Transverse colon (tissue), 4 donors: ENCODE measurements at regions not wholly inside any gene's neighbourhood (a gene's known extent, or its start where the extent isn't known, plus 50 kb on each side); places are given as distances from the start of the nearest gene placed in this dataset.

Experiments
- DNase-seq: peaks from one replicate; pipeline ENCODE4 v3.0.0-alpha.2; 2019
- H3K27ac ChIP-seq, 4 donors: fragments of 200-600 bp; sonication (generic); 2 replicates each; pipeline ENCODE4 v1.5.1; 2016 to 2018; ENCODE audit warnings: inconsistent platforms in 4 of 4
- H3K27me3 ChIP-seq: fragments of 200-600 bp; sonication (generic); 2 replicates; pipeline ENCODE4 v1.5.1; 2017; ENCODE audit warnings: inconsistent platforms
- H3K36me3 ChIP-seq, 4 donors: fragments of 200-600 bp; sonication (generic); 2 replicates each; pipeline ENCODE4 v1.5.1; 2017 to 2019; ENCODE audit warnings: inconsistent platforms in 4 of 4
- H3K4me1 ChIP-seq, 4 donors: fragments of 200-600 bp; sonication (generic); 2 replicates each; pipeline ENCODE4 v1.5.1; 2017 to 2020; ENCODE audit warnings: inconsistent platforms in 4 of 4
- H3K4me3 ChIP-seq, 4 donors: fragments of 200-600 bp; sonication (generic); 1 replicate in 1 of 4; 2 replicates in 3 of 4; pipeline versions ENCODE4 v1.5.1 to v1.6.1; 2017 to 2019; ENCODE audit warnings: inconsistent platforms in 4 of 4
- H3K9me3 ChIP-seq, 2 donors: fragments of 200-600 bp; sonication (generic); 2 replicates each; pipeline ENCODE4 v1.5.1; 2017 to 2019; ENCODE audit warnings: inconsistent platforms in 2 of 2
- EP300 ChIP-seq: sonication (generic); formaldehyde crosslinking; IDR thresholded peaks from one replicate; pipeline ENCODE4 v1.6.1; 2017; ENCODE audit warnings: antibody characterized with exemption, low read depth
- POLR2A ChIP-seq: fragments of 450-650 bp; IDR thresholded peaks from one replicate; pipeline ENCODE4 v1.6.1; 2016; ENCODE audit warnings: antibody characterized with exemption, mild to moderate bottlenecking, moderate library complexity
- POLR2AphosphoS5 ChIP-seq, 3 donors: sonication (generic); formaldehyde crosslinking; IDR thresholded peaks; one replicate each; pipeline ENCODE4 v1.6.1; 2016; ENCODE audit warnings: antibody characterized with exemption in 3 of 3
- WGBS, 2 donors: methylation state at CpG; one replicate each; pipeline ENCODE4 v1.1.5; 2018; ENCODE audit warnings: low coverage in 1 of 2; 5-methylcytosine and 5-hydroxymethylcytosine counted together
- in situ Hi-C, 4 donors: fragments of 200-750 bp; cut with MboI; loops; one replicate each; pipeline versions ENCODE4 v1.15.0 to v1.15.1; 2017; ENCODE audit warnings: low sequenced_read_pairs in 3 of 4, low pct_ligation_motif_present in 1 of 4, low pct_unique_long_range_greater_than_20kb in 1 of 4
- intact Hi-C: fragments of 100-400 bp; cut with DNase I; formaldehyde crosslinking; loops from one replicate; pipeline ENCODE4 v1.15.1; 2023; ENCODE audit warnings: low total_unique reads
- TF ChIP-seq, protein P1 (sequence below), 5 experiments: fragments of 200-600 bp in 3 of 5; fragments of 450-650 bp in 2 of 5; sonication (generic) in 3 of 5; IDR thresholded peaks; 1 replicate in 2 of 5; 2 replicates in 3 of 5; pipeline ENCODE4 v1.5.1; 2016 to 2017; ENCODE audit warnings: antibody characterized with exemption in 5 of 5, inconsistent platforms in 3 of 5, mild to moderate bottlenecking in 2 of 5, moderate library complexity in 1 of 5

DNA sequence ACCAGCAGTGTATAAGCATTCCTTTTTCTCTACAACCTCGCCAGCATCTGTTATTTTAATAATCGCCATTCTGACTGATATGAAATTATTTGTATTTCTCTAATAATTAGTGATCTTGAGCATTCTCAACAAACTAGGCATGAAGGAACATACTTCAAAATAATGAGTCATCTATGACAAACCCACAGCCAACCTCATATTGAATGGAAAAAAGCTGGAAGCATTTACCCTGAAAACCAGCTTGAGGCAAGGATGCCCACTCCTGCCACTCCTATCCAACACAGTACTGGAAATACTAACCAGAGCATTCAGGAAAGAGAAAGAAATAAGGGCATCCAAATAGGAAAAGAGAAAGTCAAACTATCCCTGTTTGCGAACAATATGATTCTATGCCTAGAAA, 390.6 kb upstream of the ID4 start:
- H3K4me1 ChIP-seq: no peaks in the 10 kb centered on the region
- intact Hi-C loops (no loop called here), in situ Hi-C loops (no loop called here)
- H3K4me3 ChIP-seq: no peak overlapping the region
- no peaks in the 10 kb centered on the region for H3K36me3 ChIP-seq
- no peak for DNase-seq
- H3K27me3 ChIP-seq: no peaks in the 10 kb centered on the region
- H3K9me3 ChIP-seq: no peaks in the 10 kb centered on the region
- TF ChIP-seq POLR2A (no peak), POLR2AphosphoS5 (IDR thresholded peaks at IDR 0.05) (no peak), EP300 (no peak)
- TF ChIP-seq, protein P1, sequence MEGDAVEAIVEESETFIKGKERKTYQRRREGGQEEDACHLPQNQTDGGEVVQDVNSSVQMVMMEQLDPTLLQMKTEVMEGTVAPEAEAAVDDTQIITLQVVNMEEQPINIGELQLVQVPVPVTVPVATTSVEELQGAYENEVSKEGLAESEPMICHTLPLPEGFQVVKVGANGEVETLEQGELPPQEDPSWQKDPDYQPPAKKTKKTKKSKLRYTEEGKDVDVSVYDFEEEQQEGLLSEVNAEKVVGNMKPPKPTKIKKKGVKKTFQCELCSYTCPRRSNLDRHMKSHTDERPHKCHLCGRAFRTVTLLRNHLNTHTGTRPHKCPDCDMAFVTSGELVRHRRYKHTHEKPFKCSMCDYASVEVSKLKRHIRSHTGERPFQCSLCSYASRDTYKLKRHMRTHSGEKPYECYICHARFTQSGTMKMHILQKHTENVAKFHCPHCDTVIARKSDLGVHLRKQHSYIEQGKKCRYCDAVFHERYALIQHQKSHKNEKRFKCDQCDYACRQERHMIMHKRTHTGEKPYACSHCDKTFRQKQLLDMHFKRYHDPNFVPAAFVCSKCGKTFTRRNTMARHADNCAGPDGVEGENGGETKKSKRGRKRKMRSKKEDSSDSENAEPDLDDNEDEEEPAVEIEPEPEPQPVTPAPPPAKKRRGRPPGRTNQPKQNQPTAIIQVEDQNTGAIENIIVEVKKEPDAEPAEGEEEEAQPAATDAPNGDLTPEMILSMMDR (IDR thresholded peaks at IDR 0.05): no peak
- no peak overlapping the region for H3K27ac ChIP-seq
- WGBS, 2 donors: 83 to 92% methylated on average over 3 of the region's 3 CpGs

DNA sequence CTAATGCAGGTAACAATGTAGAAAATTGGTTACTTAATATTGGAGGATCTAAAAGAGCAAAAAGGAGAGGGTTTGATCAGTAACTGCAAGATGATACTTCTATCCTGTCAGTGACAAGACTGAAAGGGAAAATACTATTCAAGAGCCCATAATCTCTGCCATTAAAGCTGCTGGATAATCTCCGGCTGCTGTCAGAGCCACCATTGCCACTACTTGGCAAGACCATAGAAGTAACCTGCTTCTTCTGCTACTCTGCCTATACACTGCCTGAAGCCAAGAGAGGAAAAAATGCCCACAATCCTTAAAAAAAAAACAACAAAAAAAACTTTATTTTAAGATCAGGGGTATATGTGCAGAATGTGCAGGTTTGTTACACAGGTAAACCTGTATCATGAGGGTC, 386.5 kb upstream of the ID4 start:
- Histone ChIP-seq H3K27ac (no peak overlapping the region), H3K9me3 (no peaks in the 10 kb centered on the region), H3K4me1 (no peaks in the 10 kb centered on the region), H3K4me3 (no peak overlapping the region), H3K36me3 (no peaks in the 10 kb centered on the region), H3K27me3 (no peaks in the 10 kb centered on the region)
- intact Hi-C loops: no loop called here
- TF ChIP-seq EP300 (no peak), POLR2AphosphoS5 (IDR thresholded peaks at IDR 0.05) (no peak), POLR2A (no peak)
- TF ChIP-seq, protein P1 (IDR thresholded peaks at IDR 0.05): no peak
- in situ Hi-C loops: no loop called here
- 88 to 89% methylated on average over 1 of the region's 1 CpG for WGBS, 2 donors
- no peak for DNase-seq

DNA sequence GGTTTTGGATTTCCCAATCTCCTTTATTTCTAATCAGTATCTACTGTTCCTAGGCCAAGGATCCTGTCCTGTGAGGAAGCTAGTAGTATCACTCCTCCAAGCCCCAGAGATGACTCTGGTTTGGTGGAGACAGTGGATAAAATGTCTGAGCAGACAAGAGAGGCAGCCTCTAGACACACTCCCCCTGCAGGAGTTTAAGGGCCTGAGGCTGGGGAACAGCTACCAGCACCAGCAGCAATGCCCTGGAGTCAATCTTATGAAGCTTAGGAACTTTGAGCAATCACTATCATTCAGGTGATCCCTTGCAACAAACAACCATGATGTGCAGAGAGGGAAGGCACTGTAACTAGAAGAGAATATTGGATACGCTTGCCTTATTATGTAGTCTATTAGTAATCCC, 384.7 kb upstream of the ID4 start:
- no peaks in the 10 kb centered on the region for H3K27me3 ChIP-seq
- DNase-seq: no peak
- no peak overlapping the region for H3K27ac ChIP-seq
- no peak for TF ChIP-seq EP300
- no peak for TF ChIP-seq POLR2AphosphoS5 (IDR thresholded peaks at IDR 0.05)
- TF ChIP-seq, protein P1 (IDR thresholded peaks at IDR 0.05): no peak
- no peak for TF ChIP-seq POLR2A
- no peaks in the 10 kb centered on the region for H3K36me3 ChIP-seq
- 67 to 78% methylated on average over 1 of the region's 1 CpG for WGBS, 2 donors
- intact Hi-C loops (no loop called here), in situ Hi-C loops (no loop called here)
- no peaks in the 10 kb centered on the region for H3K4me1 ChIP-seq
- no peak overlapping the region for H3K4me3 ChIP-seq
- no peaks in the 10 kb centered on the region for H3K9me3 ChIP-seq

DNA sequence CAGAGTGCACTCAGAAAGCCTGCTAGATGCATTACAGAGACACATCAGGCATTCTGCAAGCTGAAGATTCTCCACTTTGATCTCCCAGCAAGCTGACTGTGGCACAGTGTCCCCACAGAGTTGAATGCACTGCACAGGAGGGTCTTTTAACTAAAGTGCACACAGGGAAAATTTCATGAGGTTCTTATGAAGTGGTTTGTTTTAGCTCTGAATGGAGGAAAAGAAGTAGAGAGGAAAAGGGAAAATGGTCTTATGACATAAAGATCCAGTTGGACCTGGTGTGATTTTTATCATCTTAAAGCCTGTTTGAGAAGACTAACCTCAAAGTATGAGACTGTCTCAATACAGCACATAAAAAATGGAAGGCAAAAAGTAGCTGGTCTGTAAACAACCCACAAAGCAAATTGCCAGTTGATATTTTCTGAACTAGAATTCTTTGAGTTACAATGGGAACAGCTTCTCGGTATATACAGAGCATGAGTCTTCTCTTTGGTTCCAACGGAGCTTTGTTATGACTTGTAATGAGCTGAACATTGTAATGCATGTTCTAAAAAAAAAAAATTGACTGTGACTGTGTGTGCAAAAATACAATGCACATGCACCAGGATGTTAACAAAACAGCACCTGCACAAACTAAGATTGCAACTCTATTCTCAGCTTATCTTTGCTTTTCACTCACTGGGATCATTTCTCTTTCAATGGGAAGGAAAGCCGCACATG, 383.0 kb upstream of the ID4 start:
- H3K27ac ChIP-seq: no peak overlapping the region
- no peaks in the 10 kb centered on the region for H3K27me3 ChIP-seq
- H3K9me3 ChIP-seq: no peaks in the 10 kb centered on the region
- TF ChIP-seq EP300: no peak
- TF ChIP-seq POLR2A: no peak
- TF ChIP-seq POLR2AphosphoS5 (IDR thresholded peaks at IDR 0.05): no peak
- TF ChIP-seq, protein P1 (IDR thresholded peaks at IDR 0.05): no peak
- intact Hi-C loops (no loop called here), in situ Hi-C loops (no loop called here)
- no peaks in the 10 kb centered on the region for H3K4me1 ChIP-seq
- H3K36me3 ChIP-seq: no peaks in the 10 kb centered on the region
- DNase-seq: no peak
- H3K4me3 ChIP-seq: no peak overlapping the region
- 58 to 72% methylated on average over 3 of the region's 3 CpGs for WGBS, 2 donors
